IMR-90 (cell line): ENCODE measurements at regions not wholly inside any gene's neighbourhood (a gene's known extent, or its start where the extent isn't known, plus 50 kb on each side); places are given as distances from the start of the nearest gene placed in this dataset.

Source experiments
- CEBPB ChIP-seq: IDR thresholded peaks from 2 replicates; pipeline ENCODE4 v1.6.1; 2012; ENCODE audit warnings: low read depth, low read length, improper control_type of control experiment
- FOS ChIP-seq: fragments of 150-350 bp; IDR thresholded peaks from 2 replicates; pipeline ENCODE4 v1.6.1; 2016; ENCODE audit warnings: low read depth, low read length
- MAFK ChIP-seq: IDR thresholded peaks from 2 replicates; pipeline ENCODE4 v1.6.1; 2012; ENCODE audit warnings: low read depth, low read length, improper control_type of control experiment
- MXI1 ChIP-seq: IDR thresholded peaks from 2 replicates; pipeline ENCODE4 v1.6.1; 2012; ENCODE audit warnings: low read depth, mild to moderate bottlenecking, low read length, moderate library complexity, borderline replicate concordance
- POLR2A ChIP-seq: IDR thresholded peaks from 2 replicates; pipeline ENCODE4 v1.6.1; 2012; ENCODE audit warnings: mild to moderate bottlenecking, low read depth, low read length
- RAD21 ChIP-seq: IDR thresholded peaks from 2 replicates; pipeline ENCODE4 v1.6.1; 2012; ENCODE audit warnings: low read length, improper control_type of control experiment
- RCOR1 ChIP-seq: IDR thresholded peaks from 2 replicates; pipeline ENCODE4 v1.6.1; 2012; ENCODE audit warnings: mild to moderate bottlenecking, low read length, improper control_type of control experiment; ENCODE audit not compliant: insufficient replicate concordance
- RFX5 ChIP-seq: IDR thresholded peaks from 2 replicates; pipeline ENCODE4 v1.8.0; 2012; ENCODE audit warnings: low read depth, mild to moderate bottlenecking, low read length, moderate library complexity
- SMC3 ChIP-seq: fragments of 150-350 bp; IDR thresholded peaks from 2 replicates; pipeline ENCODE4 v1.6.1; 2016; ENCODE audit warnings: low read depth, mild to moderate bottlenecking, antibody characterized with exemption, low read length, moderate library complexity
- TF ChIP-seq, protein P1 (sequence below): conservative IDR thresholded peaks from 2 replicates; pipeline ENCODE4 v1.5.1; 2012; ENCODE audit warnings: mild to moderate bottlenecking, low read depth, low read length, improper control_type of control experiment
- TF ChIP-seq, protein P2 (sequence below): fragments of 150-350 bp; IDR thresholded peaks from 2 replicates; pipeline ENCODE4 v1.6.1; 2017; ENCODE audit warnings: mild to moderate bottlenecking, antibody characterized with exemption, low read length, low read depth

DNA sequence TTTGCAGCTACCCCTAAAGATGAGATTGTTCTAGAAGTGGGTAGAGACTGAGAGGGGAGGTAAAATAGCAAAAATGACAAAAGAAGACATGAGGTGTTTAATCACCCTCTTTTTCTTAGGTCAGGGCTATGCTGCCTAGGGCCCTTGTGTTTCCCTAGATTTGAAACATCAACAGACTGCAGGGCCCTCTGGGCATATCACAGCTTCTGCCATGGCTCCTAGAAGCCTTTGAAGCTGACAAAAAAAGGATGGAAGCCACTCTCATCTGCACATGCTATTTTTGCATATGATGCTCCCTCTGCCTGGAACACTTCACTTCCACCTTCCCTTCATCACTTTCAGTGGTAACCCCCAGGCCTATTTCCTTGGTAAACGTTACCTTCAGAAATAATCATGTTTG lies 68.1 kb downstream of the BTG1 start:
- TF ChIP-seq, protein P1, sequence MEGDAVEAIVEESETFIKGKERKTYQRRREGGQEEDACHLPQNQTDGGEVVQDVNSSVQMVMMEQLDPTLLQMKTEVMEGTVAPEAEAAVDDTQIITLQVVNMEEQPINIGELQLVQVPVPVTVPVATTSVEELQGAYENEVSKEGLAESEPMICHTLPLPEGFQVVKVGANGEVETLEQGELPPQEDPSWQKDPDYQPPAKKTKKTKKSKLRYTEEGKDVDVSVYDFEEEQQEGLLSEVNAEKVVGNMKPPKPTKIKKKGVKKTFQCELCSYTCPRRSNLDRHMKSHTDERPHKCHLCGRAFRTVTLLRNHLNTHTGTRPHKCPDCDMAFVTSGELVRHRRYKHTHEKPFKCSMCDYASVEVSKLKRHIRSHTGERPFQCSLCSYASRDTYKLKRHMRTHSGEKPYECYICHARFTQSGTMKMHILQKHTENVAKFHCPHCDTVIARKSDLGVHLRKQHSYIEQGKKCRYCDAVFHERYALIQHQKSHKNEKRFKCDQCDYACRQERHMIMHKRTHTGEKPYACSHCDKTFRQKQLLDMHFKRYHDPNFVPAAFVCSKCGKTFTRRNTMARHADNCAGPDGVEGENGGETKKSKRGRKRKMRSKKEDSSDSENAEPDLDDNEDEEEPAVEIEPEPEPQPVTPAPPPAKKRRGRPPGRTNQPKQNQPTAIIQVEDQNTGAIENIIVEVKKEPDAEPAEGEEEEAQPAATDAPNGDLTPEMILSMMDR = no peak
- TF ChIP-seq, protein P2, sequence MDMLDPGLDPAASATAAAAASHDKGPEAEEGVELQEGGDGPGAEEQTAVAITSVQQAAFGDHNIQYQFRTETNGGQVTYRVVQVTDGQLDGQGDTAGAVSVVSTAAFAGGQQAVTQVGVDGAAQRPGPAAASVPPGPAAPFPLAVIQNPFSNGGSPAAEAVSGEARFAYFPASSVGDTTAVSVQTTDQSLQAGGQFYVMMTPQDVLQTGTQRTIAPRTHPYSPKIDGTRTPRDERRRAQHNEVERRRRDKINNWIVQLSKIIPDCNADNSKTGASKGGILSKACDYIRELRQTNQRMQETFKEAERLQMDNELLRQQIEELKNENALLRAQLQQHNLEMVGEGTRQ = no peak
- TF ChIP-seq RFX5 (no peak), RCOR1 (no peak), POLR2A (no peak), MXI1 (no peak), CEBPB (no peak), RAD21 (no peak), FOS (no peak), SMC3 (no peak), MAFK (no peak)
